ENCODE measurements at regions not wholly inside any gene's neighbourhood (a gene's known extent, or its start where the extent isn't known, plus 50 kb on each side); places are given as distances from the start of the nearest gene placed in this dataset.

GRCh38 chr12:59186451-59186850 lies 266.1 kb upstream of the LRIG3 start (continued):
- TF ChIP-seq CUX1 (IDR thresholded peaks at IDR 0.05; ENCODE audit: insufficient replicate concordance, low read depth, low read length), result no peak

GRCh38 chr12:59185295-59185694 lies 265.0 kb upstream of the LRIG3 start:
- RAD21 ChIA-PET (ENCODE audit: unreplicated experiment), result no interaction called here
- POLR2A ChIA-PET, result no interaction called here
- no TSS peak for BruUV-seq (replicated peaks)
- no peak overlapping the region for H3K27ac ChIP-seq (ENCODE audit: control insufficient read depth, insufficient read depth)
- no peaks in the 10 kb centered on the region for H3K27me3 ChIP-seq (replicated peaks in 1 of 2; ENCODE audit: control insufficient read depth in 2 of 2, insufficient read depth in 2 of 2, low read length in 1 of 2)
- no peak overlapping the region for H3K4me2 ChIP-seq (ENCODE audit: control insufficient read depth, insufficient read depth)
- SMC1A ChIA-PET (ENCODE audit: uncharacterized antibody, unreplicated experiment), result interaction anchor here (1.0 kb wide), 1 partner anchor 12 kb away, joined by 3 read pairs; no protein-coding TSS in a partner anchor
- intact Hi-C loops (cut with micrococcal nuclease; ENCODE audit: unreplicated experiment), result no loop called here
- DNase-seq (ENCODE audit: low read depth, low spot score) (no peak), ATAC-seq (no peak), FAIRE-seq (no peak)
- no peak overlapping the region for H2AFZ ChIP-seq (ENCODE audit: control insufficient read depth, low read depth, low read length)
- no peaks in the 10 kb centered on the region for H3K36me3 ChIP-seq (ENCODE audit: control insufficient read depth in 2 of 2, insufficient read depth in 2 of 2, low read length in 1 of 2)
- H3K9me3 ChIP-seq (replicated peaks; ENCODE audit: control insufficient read depth, insufficient read depth, low read length), result no peaks in the 10 kb centered on the region
- no peaks in the 10 kb centered on the region for H3K4me1 ChIP-seq (ENCODE audit: control insufficient read depth, insufficient read depth, low read length)
- 3% methylated on average over 4 of the region's 4 CpGs for WGBS (ENCODE audit: insufficient coverage, insufficient replicate concordance, low lambda C conversion rate, missing lambda C conversion rate)
- no peak overlapping the region for H3K9ac ChIP-seq (ENCODE audit: control insufficient read depth, insufficient read depth, low read length)
- H3K79me2 ChIP-seq (ENCODE audit: control insufficient read depth, insufficient read depth, low read length), result no peaks in the 10 kb centered on the region
- no peaks in the 10 kb centered on the region for H4K20me1 ChIP-seq (ENCODE audit: control insufficient read depth, insufficient read depth)
- CTCF ChIA-PET, result interaction anchor here (0.7 kb wide), 1 partner anchor 1107 kb away, joined by 3 read pairs; no protein-coding TSS in a partner anchor
- H3K4me3 ChIP-seq, result no peak overlapping the region
- in situ Hi-C loops (cut with MboI), result no loop called here
- TF ChIP-seq DPF2 (IDR thresholded peaks at IDR 0.05) (no peak), BCL11A (IDR thresholded peaks at IDR 0.05; ENCODE audit: low read depth, low read length) (no peak), NFIC (IDR thresholded peaks at IDR 0.05; ENCODE audit: low read depth, low read length) (no peak), HCFC1 (IDR thresholded peaks at IDR 0.05; ENCODE audit: low read length) (no peak), HDGF (IDR thresholded peaks at IDR 0.05) (no peak), ESRRA (IDR thresholded peaks at IDR 0.05; ENCODE audit: low read length) (no peak), ZNF592 (IDR thresholded peaks at IDR 0.05) (no peak), ZBTB33 (IDR thresholded peaks at IDR 0.05) (no peak), CTCF (IDR thresholded peaks at IDR 0.05 in 2 of 3, conservative IDR thresholded peaks at IDR 0.05 in 1 of 3; ENCODE audit: control insufficient read depth in 2 of 3, extremely low read depth in 1 of 3, insufficient read depth in 1 of 3, low read depth in 3 of 3, low read length in 3 of 3) (no peak)

Data from GM12878 (cell line).